ENCODE measurements at regions not wholly inside any gene's neighbourhood (a gene's known extent, or its start where the extent isn't known, plus 50 kb on each side); places are given as distances from the start of the nearest gene placed in this dataset.
A peak's percentile ranks its signal among the peaks of the same experiment; 100 is the strongest.
"Not testable (repeated sequence)": the region's sequence is repeated elsewhere in the genome, so short reads cannot be mapped to it uniquely, and the experiment has no call there.

DNA sequence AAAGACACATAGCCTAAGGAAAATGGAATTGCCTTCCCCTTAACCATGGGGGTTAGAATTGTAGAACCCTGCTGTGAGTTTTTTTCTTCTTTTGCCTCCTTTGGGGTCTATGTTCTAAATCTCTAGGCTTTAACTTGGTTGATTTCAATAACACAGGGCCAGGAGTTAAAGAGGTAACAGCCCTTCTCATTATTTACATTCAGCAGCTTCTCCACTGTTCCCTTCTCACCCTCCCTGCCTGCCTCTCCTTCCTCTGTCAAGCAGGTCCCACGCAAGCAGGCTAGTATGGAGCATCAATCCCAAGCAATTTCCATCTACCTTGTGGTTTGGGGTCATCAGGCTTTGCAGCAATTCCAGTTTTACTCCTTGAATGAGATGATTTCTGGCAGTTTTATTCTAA lies 236.1 kb upstream of the G2E3 start:
- no peak for DNase-seq

DNA sequence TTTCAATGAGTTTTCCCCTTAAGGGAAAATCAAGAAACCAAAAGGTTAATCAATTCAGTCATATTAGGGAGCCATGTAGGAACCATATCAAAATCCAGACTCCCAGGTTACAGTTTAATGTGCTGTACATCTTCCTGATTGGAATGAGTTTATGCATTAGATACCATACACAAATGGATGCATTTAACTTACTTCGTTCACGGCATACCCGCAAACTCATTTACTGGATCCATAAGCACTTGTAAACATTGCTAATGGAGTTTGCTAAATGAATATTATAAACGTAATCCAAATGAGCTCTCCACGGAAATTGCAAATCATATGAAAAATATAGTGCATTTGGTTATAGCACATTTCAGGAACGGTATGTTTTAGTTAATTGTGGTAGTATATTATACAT lies 228.9 kb upstream of the G2E3 start:
- DNase-seq = no peak

DNA sequence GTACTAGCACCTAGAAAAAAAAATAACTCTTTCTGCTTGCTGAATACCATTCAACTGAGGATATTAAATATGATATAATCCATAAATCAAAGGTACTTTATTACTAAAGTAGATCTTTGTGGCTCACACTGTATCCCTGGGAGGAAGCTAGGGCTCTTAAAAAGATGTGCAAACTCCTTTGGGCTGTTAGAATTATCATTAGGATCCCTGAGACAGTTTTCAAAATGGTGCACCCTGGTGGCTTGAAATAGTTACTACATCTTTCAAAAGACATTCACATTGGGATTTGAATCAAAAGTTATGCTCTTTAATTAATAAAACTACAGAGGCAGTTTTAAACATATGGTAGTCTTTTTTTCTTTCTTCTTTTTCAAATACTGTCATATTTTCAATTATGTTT lies 228.5 kb upstream of the G2E3 start:
- peak in 1 of 2 experiments; percentile 11 for DNase-seq

DNA sequence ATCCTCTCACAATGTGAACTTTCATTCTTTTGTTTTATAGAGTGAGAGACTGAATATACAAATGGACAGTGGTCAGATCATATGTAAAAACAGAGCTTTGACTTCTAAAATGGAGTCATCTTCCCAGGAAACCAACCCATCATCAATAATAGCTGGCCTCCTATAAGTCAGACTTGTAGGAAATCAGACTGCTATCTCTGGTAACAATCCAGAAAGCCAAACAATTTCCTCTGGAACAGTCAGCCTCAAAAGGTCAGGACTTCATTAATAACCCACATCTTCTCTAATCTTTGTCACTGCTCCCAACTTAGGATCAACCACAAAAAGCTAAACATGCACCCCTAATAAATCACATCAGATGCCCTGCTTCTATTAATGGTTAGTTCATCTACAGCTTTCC lies 227.9 kb upstream of the G2E3 start:
- DNase-seq = no peak

DNA sequence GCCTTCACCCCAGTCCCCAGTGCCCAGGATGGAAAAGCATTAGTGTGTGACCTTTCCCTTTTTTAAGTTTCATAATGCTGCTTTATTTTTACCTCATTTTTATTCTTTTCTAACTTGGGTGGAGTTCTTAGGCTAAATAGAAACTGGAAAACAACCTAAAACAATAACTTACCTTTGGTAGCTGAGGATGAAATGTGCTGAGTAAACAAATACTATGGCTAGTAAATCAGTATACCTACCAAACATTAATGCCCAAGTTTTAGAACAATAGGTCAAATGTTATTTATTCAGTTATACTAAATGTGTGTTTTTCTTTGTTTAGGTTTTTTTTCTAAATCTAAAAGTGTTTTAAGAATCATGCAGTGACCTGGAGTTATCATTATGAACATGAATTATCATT lies 226.6 kb upstream of the G2E3 start:
- no peak for DNase-seq

DNA sequence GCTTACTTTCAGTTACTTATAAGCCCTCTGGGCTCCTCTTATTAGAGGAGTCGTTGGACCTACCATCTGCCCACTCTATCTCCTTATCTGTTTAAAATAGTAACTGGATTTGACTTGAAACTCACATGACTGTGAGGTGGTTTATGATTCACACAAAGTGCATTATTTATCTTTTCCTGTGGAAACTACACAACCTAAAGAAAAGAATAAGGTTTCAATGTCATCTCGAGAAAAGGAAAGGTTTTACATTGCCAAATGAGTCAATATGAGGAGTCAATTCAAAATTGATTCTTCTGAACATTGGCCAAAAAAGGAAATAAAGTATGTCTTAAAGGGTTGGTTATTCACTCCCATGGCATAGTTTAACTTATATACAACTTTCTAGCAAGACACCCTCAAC lies 225.0 kb upstream of the G2E3 start:
- no peak for DNase-seq

DNA sequence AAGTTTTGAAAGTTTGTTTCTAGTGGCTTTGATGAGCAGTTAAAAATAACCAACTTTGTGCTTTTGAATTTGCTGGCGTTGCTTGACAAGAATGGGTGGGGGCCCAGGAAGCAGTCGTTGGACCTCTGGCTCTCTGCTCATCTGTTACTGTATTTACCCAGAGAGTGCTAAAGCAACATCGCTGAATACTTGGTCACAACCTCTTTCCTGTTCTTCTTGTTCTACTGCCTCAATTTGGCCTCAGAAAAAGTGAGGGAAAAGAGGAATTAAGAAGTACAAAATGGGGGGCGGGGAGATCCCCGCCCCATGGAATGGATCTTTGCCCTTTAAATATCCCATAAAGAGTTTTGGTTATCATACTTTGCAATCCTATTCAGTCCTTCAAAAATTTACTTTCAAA lies 221.5 kb upstream of the G2E3 start:
- DNase-seq = no peak

DNA sequence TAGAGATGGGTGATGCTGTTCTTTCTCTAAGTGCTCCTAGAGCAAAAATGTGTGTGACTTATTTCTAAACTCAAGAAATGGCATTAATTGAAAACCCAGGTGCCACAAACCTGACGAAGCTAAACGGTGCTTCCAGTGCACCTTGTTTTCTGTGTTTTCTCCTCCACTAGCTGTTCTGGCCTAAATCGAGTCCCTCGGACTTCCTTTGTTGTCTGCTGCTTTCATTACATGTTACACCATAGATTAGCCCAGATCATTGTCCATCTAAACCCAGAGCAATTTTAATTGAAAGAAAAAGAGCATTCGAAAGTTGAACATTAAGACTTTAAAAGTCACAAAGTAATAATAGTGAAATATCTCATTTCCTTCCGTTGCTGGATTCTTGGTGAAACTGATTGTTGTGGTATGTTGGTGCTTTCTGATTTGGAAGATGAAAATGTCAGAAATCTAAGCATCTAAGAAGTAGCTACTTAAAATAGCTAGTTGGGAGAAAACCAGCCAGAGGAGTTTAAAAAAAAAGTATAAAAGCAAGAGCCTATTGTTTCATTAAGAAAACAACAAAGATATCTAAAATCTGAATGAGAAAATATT lies 219.6 kb upstream of the G2E3 start:
- no peak for DNase-seq

DNA sequence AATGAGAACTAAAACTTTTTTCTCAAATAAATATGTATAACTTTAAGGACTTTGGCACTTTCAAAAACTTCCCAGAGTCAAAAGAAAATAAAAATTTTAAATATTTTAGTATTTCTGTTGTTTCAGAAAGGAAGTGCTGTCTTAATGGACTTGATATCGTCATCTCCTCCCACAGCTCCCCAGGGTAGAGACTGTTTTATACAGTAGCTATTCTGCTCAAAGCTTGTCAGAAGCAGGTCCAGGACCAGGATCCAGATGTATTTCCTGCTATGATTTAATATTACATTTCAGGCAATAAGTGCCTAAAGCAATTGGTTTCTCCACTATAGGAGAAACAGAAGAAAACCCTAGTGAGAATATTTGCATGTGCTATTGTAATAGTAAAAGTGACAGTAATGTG lies 218.5 kb upstream of the G2E3 start:
- no peak for DNase-seq

DNA sequence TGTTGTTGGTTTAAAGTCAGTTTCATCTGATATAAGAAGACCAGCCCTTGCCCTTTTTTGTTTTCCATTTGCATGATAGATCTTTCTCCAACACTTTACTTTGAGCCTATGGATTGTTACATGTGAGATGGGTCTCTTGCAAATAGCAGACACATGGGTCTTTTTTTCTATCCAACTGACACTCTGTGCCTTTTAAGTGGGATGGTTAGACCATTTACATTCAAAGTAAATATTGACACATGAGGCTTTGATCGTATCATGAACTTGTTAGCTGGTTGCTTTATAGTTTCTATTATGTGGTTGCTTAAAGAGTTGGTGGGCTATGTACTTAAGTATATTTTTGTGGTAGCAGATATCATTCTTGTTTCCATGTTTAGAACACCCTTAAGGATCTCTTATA lies 213.4 kb upstream of the G2E3 start:
- DNase-seq = no peak

DNA sequence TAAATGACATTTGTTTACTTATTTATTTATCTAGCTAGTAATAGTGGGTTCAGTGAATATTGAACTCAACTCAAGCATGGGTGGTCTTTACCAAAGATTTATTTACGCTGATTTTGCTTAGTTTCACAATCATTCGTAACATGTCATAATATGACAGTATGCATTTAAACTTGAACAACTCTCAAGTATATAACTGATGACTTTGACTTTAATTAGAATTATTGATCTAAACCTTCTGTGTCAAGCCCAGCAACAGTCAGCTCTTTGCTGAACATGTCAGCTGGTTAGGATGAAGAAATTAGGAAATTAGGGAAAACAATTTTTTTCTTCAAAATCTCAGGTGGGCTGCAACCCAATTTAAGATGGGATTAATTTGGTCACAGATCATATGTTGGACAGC lies 210.5 kb upstream of the G2E3 start:
- DNase-seq = no peak

DNA sequence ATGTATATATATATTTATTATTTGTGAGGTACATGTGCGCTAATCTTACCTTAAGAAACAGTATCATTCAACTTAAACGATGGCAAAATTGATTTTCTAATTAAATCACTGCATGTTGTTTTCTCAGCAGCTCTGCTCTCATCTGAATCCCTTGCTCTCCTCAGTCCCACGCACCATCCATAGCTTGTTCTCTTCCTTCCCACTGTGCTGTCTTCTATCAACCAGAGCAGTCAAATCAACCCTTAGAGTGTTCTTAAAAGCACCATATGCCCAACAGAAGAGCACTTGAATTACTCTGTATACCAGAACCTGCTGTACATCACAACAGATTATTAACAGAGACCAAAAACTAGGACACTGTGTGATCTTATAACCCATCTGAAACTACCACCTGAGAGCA lies 209.4 kb upstream of the G2E3 start:
- no peak for DNase-seq

DNA sequence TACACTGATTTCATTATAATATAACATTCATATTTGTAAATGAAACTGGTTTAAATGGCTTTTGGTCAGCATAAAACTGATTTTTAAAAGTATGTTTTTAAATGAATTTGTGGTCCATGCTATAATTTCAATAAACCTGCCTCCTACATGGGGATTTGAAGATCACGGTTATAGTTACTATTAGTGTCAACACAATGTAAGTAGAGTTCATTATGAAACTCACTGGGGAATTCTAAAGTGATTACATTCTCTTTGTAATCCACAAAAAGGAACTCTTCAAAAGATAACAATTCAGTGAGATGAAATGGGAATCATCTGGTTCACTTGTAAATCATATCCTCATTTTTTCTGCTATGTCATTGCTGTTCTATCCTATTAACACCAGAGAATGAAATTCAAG lies 204.5 kb upstream of the G2E3 start:
- DNase-seq = no peak

DNA sequence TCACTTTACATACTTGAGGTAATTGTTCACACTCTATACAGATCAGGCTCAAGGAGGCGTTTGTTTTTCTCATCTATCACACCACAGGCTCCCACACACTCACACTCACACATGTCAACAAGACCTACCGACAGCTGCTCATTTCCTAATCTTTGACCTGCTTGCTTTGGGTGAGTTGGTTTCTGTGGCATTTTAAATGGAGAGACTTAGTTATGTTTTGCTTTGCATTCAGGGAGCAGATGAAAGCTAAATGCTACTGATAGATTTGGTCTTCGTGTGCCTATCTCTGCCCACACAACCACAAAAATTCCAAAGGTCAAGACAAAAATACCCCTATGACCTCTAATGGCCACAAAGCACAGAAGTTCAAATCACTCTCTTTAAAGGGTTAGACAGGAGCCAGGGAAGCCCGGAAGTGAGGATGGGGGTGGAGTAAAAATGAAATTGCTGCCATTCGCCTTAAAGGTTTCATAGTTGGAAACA lies 203.5 kb upstream of the G2E3 start:
- DNase-seq = no peak

DNA sequence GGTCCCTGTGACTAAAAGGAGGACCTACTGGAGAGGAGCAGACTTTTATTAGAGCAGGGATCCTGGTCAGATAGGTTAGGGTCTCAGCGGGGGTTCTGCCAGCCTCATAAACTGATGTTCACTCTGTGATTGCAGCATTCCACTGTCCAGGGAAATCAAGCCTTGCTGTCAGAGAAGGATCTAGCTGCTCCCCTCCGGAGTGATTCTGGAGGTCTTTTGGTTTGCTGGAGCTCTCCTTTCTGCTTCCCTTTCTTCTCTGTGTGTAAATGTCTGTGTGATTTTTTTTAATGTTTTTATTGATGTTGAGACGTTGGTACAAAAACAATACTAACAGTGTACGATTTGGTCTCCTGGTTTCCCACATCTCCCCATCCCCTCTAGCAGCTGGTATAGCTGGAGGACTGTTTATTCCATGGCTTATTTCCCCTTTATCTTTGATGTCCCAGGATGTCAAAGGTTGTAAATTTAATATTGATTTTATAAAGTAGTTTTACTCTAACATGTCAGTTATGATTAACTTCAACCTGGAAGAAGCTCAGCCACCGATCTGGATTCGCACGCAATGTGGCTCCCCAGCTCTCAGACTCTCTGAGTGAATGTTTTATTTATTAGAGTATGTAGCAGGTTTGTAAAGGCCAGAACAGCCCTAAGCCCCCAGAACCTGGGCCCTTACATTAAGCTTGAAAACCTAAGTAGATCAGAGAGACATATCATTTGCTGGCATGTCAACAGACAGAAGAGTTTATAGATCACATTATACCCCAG lies 202.3 kb upstream of the G2E3 start:
- no peak for DNase-seq

DNA sequence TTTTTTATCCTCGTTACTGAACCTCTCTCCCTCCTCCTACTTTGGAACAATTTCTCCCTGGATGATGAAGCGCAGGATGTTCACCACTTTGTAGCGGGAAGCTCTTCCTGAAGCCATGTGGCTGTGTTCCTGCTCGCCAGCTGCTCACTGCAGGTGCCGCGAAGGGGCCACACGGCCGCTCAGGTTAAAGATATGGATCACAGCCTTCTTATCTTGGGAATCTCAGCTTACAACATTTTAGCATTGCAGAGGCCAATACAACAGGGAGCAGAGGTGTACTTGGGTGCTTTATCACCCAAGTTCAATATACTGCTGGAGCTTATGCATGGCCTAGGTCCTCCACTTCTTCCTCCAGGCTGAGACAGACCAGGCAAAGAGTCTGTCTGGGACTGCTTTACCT lies 201.2 kb upstream of the G2E3 start:
- no peak for DNase-seq

DNA sequence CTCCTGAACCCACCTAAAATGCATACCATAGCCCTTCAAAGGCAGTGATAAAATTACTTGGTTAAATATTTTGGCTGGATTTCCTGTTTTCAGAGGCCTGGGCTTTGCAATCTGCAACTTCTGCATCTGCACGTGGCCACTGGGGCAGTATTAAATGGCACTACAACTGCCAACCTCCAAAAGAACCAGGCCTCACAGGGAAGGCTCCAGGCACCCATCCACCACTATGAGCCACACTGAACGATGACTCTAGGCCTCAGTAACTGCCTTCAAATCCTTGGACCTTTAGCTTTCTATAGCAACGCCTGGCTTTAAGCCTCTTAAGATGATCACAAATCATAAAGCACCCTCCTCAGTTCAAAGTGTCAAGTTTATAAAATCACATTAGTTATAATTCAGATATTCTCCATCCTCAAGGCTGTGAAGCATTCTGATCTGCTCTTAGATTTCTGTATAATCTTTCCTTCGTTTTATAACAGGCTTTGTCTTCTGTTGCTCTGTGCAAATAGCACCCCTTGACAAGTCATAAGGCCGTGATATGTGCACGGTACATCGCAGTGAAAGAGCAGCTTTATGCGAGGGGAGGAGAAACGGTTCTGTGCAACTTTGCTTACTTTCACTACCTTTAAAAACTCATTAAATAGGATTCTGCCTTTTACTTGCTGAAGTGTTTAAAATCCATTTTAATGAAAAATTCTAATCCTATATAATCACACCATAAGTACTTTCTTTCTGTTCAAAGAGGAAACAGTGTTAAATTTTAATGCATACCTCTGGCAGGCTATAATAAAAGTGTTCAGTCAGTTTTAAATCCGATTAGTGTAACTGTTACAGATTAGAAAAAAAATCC lies 196.4 kb upstream of the G2E3 start:
- no peak for DNase-seq

DNA sequence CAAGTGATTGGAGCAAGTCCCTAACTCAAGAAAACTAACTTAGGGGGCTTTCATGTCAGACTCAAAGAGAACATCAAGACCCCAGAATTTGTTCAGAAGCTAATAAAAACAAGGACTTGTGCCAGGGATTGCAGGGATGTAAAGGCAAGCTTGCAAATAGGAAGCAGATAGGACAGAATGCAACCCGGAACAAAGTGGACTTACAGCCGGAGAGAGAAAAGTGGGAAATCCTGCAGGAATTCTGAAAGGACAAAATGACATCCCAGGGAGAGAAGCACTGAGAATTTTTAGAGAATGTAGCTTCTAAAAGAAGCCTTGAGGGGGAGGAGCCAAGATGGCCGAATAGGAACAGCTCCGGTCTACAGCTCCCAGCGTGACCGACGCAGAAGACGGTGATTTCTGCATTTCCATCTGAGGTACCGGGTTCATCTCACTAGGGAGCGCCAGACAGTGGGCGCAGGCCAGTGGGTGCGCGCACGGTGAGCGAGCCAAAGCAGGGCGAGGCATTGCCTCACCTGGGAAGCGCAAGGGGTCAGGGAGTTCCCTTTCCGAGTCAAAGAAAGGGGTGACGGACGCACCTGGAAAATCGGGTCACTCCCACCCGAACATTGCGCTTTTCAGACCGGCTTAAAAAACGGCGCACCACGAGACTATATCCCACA lies 195.6 kb upstream of the G2E3 start:
- DNase-seq = not testable (repeated sequence)

DNA sequence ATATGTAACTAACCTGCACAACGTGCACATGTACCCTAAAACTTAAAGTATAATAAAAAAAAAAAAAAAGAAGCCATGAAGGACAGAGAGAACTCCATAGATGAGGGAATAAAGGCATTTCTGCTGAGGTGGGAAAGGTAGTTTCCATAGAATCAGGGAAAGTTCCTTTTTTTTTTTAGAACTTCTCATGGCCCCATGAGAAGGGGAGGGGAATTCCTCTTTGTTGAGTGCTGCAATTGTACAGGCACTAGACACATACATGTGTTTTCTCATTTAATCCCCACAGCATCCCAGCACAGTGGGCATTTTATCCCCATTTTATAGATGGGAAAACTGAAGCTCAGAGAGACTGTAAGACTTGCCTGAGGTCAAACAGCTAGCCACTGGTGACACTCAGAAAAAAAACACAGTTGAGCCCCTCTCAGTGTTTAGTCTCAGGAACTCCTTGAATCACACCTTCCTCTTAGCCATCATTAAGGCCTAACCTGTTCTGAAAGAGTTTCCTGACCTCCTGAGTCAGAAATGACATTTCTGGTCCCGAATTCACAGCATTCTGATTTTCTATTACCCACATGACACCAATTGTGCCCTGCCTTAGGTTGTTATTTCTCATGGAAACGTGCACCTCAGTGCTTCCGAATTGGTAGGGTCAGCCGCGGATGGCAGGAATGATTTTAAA lies 189.3 kb upstream of the G2E3 start:
- DNase-seq = no peak

DNA sequence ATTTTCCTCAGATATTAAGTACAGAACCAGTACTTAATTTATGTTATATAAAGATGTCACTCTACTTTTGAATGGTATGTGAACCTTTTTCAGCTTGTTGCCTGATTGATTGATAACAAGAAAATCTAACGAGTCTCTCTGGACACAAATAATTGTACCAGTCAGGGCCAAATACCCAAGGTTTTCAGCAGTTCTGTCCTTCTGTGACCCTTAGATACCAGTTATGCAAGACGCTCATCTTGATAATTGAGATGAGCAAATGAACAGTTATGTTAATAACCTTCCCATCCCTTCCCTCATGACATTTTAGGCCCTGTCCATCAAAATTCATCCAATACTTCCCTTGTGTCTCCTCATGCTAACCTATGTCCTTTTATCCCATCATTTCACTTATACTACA lies 185.9 kb upstream of the G2E3 start:
- no peak for DNase-seq

DNA sequence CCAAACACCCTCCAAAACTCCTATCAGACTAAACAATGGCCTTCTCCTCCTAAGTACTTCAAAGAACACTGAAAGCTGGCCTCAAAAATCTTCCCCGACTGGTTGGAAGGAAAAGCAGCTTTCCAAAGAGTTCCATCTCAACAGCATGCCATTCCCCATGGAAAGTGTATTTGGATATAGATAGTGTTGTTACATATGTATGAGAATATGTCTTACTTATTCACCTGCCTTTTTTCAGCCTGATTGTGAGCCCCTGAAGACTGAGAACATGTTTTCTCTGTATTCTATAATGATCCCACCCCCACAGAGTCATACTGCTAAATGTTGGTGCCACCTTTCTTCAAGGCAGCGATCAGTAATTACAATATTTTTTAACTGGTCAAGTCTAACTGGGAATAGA lies 185.4 kb upstream of the G2E3 start:
- DNase-seq = no peak

DNA sequence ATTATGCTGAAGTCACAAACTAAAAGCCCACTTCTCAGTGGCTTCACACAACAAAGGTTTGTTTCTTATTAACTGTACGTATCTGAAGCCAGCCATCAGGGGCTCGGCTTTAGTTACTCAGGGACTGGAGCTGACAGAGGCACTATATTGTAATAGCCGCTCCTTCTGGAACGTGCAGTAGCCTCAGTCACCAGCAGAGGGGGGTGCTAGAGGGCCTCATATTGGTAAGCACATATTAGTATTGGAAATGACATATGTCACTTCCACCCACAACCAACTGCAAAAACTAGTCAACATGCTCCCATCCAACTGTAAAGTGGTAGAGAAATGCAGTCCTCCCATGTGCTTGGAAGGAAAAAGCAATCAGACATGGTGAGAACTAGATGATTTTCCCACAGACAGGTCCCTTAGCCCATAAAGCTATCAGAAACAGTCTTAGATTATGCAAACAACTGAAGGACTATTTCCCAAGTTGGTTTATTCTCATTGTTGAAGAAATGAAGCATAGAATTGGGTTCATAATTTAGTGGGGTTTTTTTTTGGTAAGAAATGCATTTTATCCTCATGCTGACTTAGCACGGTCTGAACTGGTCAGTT lies 183.6 kb upstream of the G2E3 start:
- peak; percentile 46 to 77 for DNase-seq
